IMR-90 (cell line): ENCODE measurements at regions not wholly inside any gene's neighbourhood (a gene's known extent, or its start where the extent isn't known, plus 50 kb on each side); places are given as distances from the start of the nearest gene placed in this dataset.

Experiments used
- ATAC-seq: fragments of 200-7000 bp; cut with Tn5 transposase; 2 replicates; pipeline ENCODE4 v1.9.1; 2020; ENCODE audit warnings: low read depth, mild to moderate bottlenecking, moderate library complexity
- BruUV-seq: library from RNA; stranded (reverse); fragments of 400-500 nt; replicated peaks from 2 replicates; lab custom pipeline; 2021; lab: Mats Ljungman, UMichigan
- CTCF ChIA-PET: fragments of 300-600 bp; formaldehyde crosslinking; extraction: SDS; loops from one replicate; lab custom pipeline; 2021; ENCODE audit warnings: antibody characterized with exemption; lab: Yijun Ruan, JAX
- POLR2A ChIA-PET: fragments of 300-600 bp; sonication (Branson Sonifier 250); formaldehyde crosslinking; loops from one replicate; lab custom pipeline; 2022; ENCODE audit warnings: antibody characterized with exemption; ENCODE audit not compliant: unreplicated experiment; lab: Charles Lee
- DNase-seq: peaks from one replicate; pipeline ENCODE4 v3.0.0; 2013
- H2AFZ ChIP-seq: replicated peaks from 2 replicates; pipeline ENCODE3; 2013; ENCODE audit warnings: low read length, mild to moderate bottlenecking; ENCODE audit not compliant: poor library complexity
- H2AK5ac ChIP-seq: 2 replicates; pipeline ENCODE4 v1.6.1; 2013; ENCODE audit warnings: low read depth, low read length, inconsistent platforms
- H2AK9ac ChIP-seq: replicated peaks from 2 replicates; pipeline ENCODE3; 2013; ENCODE audit warnings: mild to moderate bottlenecking, low read depth, low read length, moderate library complexity; ENCODE audit not compliant: poor library complexity
- H2BK120ac ChIP-seq: 2 replicates; pipeline ENCODE4 v1.6.1; 2013; ENCODE audit warnings: low read depth, low read length, inconsistent platforms
- H2BK15ac ChIP-seq: 3 replicates; pipeline ENCODE4 v1.6.1; 2013; ENCODE audit warnings: low read depth, low read length, inconsistent platforms
- H2BK20ac ChIP-seq: 2 replicates; pipeline ENCODE4 v1.6.1; 2013; ENCODE audit warnings: low read depth, mild to moderate bottlenecking, inconsistent platforms, low read length, moderate library complexity
- H2BK5ac ChIP-seq: 2 replicates; pipeline ENCODE4 v1.6.1; 2013; ENCODE audit warnings: mild to moderate bottlenecking, low read depth, low read length, inconsistent platforms; ENCODE audit not compliant: poor library complexity, severe bottlenecking
- H3K14ac ChIP-seq: replicated peaks from 2 replicates; pipeline ENCODE4 v1.6.1; 2013; ENCODE audit warnings: low read depth, low read length, inconsistent platforms
- H3K18ac ChIP-seq: 2 replicates; pipeline ENCODE4 v1.6.1; 2013; ENCODE audit warnings: low read depth, low read length, control low read depth
- H3K23ac ChIP-seq: 2 replicates; pipeline ENCODE4 v1.6.1; 2013; ENCODE audit warnings: low read depth, low read length, inconsistent platforms
- H3K27ac ChIP-seq: 2 replicates; pipeline ENCODE4 v1.5.1; 2013; ENCODE audit warnings: mild to moderate bottlenecking, control low read depth, low read length; ENCODE audit not compliant: insufficient read depth
- H3K27me3 ChIP-seq: 2 replicates; pipeline ENCODE4 v1.6.1; 2013; ENCODE audit warnings: low read length; ENCODE audit not compliant: control insufficient read depth, insufficient read depth
- H3K36me3 ChIP-seq: 2 replicates; pipeline ENCODE4 v1.6.1; 2013; ENCODE audit warnings: low read length, mixed read lengths; ENCODE audit not compliant: control insufficient read depth, insufficient read depth
- H3K4ac ChIP-seq: 2 replicates; pipeline ENCODE4 v1.6.1; 2013; ENCODE audit warnings: low read depth, low read length, inconsistent platforms
- H3K4me1 ChIP-seq: 2 replicates; pipeline ENCODE4 v1.6.1; 2013; ENCODE audit warnings: low read length, mixed read lengths; ENCODE audit not compliant: control insufficient read depth, insufficient read depth
- H3K4me2 ChIP-seq: 2 replicates; pipeline ENCODE4 v1.6.1; 2013; ENCODE audit warnings: low read depth, mild to moderate bottlenecking, control low read depth, low read length, moderate library complexity
- H3K4me3 ChIP-seq: 2 replicates; pipeline ENCODE4 v1.5.1; 2013; ENCODE audit warnings: low read depth, mild to moderate bottlenecking, control low read depth, low read length, moderate library complexity; ENCODE audit not compliant: insufficient read depth
- H3K56ac ChIP-seq: 2 replicates; pipeline ENCODE4 v1.6.1; 2013; ENCODE audit warnings: low read length, inconsistent platforms; ENCODE audit not compliant: insufficient read depth; ENCODE audit errors: extremely low read depth
- H3K79me1 ChIP-seq, 2 experiments: 2 replicates each; pipeline ENCODE4 v1.6.1; 2013; ENCODE audit warnings: low read length in 2 of 2, inconsistent platforms in 1 of 2, low read depth in 1 of 2
- H3K9ac ChIP-seq: 2 replicates; pipeline ENCODE4 v1.6.1; 2013; ENCODE audit warnings: low read depth, low read length, control low read depth
- H3K9me1 ChIP-seq: 2 replicates; pipeline ENCODE4 v1.6.1; 2013; ENCODE audit warnings: low read length, inconsistent platforms; ENCODE audit not compliant: insufficient read depth
- H3K9me3 ChIP-seq: 2 replicates; pipeline ENCODE4 v1.6.1; 2013; ENCODE audit warnings: low read length; ENCODE audit not compliant: control insufficient read depth, insufficient read depth
- H4K20me1 ChIP-seq: 2 replicates; pipeline ENCODE4 v1.6.1; 2013; ENCODE audit warnings: low read length, inconsistent platforms; ENCODE audit not compliant: insufficient read depth
- H4K5ac ChIP-seq: 2 replicates; pipeline ENCODE4 v1.6.1; 2013; ENCODE audit warnings: mild to moderate bottlenecking, low read depth, low read length, control low read depth
- H4K8ac ChIP-seq, 2 experiments: 2 replicates each; pipeline ENCODE4 v1.6.1; 2013; ENCODE audit warnings: low read depth in 2 of 2, low read length in 2 of 2, control low read depth in 1 of 2, inconsistent platforms in 1 of 2
- H4K91ac ChIP-seq: 2 replicates; pipeline ENCODE4 v1.6.1; 2013; ENCODE audit warnings: low read depth, low read length, inconsistent platforms; ENCODE audit not compliant: insufficient read depth
- BHLHE40 ChIP-seq: fragments of 150-350 bp; IDR thresholded peaks from 2 replicates; pipeline ENCODE4 v1.6.1; 2016; ENCODE audit warnings: mild to moderate bottlenecking, low read depth, low read length
- CEBPB ChIP-seq: IDR thresholded peaks from 2 replicates; pipeline ENCODE4 v1.6.1; 2012; ENCODE audit warnings: low read depth, low read length, improper control_type of control experiment
- CTCF ChIP-seq: conservative IDR thresholded peaks from 2 replicates; pipeline ENCODE4 v1.5.1; 2012; ENCODE audit warnings: mild to moderate bottlenecking, low read depth, low read length, improper control_type of control experiment
- MAFK ChIP-seq: IDR thresholded peaks from 2 replicates; pipeline ENCODE4 v1.6.1; 2012; ENCODE audit warnings: low read depth, low read length, improper control_type of control experiment
- RCOR1 ChIP-seq: IDR thresholded peaks from 2 replicates; pipeline ENCODE4 v1.6.1; 2012; ENCODE audit warnings: mild to moderate bottlenecking, low read length, improper control_type of control experiment; ENCODE audit not compliant: insufficient replicate concordance
- SMC3 ChIP-seq: fragments of 150-350 bp; IDR thresholded peaks from 2 replicates; pipeline ENCODE4 v1.6.1; 2016; ENCODE audit warnings: low read depth, mild to moderate bottlenecking, antibody characterized with exemption, low read length, moderate library complexity
- WGBS, 2 experiments: methylation state at CpG; one replicate each; pipeline versions ENCODE4 v1.1.5 to v1.1.7; 2013; ENCODE audit warnings: missing lambda C conversion rate in 2 of 2; ENCODE audit not compliant: insufficient read length in 1 of 2; ENCODE audit errors: extremely low coverage in 2 of 2; 5-methylcytosine and 5-hydroxymethylcytosine counted together
- dilution Hi-C: fragments of 300-500 bp; cut with HindIII; formaldehyde crosslinking; loops from one replicate; pipeline ENCODE4 v1.14.3; 2018; ENCODE audit warnings: low sequenced_read_pairs; ENCODE audit not compliant: unreplicated experiment
- in situ Hi-C: fragments of 300-500 bp; cut with MboI; formaldehyde crosslinking; loops from 3 replicates; pipeline ENCODE4 v1.14.3; 2019; ENCODE audit warnings: low sequenced_read_pairs, inconsistent platforms, mixed read lengths
- intact Hi-C: fragments of 100-400 bp; cut with micrococcal nuclease; formaldehyde crosslinking; loops from 2 replicates; pipeline ENCODE4 v1.10.0; 2022

DNA sequence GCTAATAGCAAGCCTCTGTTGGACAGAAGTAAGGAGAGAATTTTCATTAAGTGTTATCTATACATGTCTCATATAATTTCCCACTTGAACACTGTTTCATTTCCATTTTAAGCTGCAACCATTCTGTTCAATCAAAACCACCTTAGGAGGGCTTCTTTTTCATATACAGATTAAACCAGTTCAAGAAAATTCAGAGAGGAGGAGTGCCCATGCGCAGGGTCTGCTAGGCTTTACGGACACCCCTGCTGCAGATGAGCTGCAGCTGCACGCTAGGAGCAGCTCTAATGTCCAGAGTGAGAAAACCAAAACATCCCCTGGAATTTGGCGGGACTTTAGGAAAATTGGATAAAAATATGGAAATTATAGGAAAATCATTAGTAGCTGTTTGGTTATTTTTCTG is 541.0 kb downstream of the SPRY1 start:
- H2BK15ac ChIP-seq: no peak overlapping the region
- ATAC-seq (no peak), DNase-seq (no peak)
- H3K27ac ChIP-seq: no peak overlapping the region
- no peak overlapping the region for H3K23ac ChIP-seq
- in situ Hi-C loops: no loop called here
- H2BK5ac ChIP-seq: no peak overlapping the region
- no peak overlapping the region for H3K9ac ChIP-seq
- POLR2A ChIA-PET: no interaction called here
- H3K9me3 ChIP-seq: no peaks in the 10 kb centered on the region
- H2AK5ac ChIP-seq: no peak overlapping the region
- no peak overlapping the region for H4K8ac ChIP-seq
- no peak overlapping the region for H4K91ac ChIP-seq
- no peak overlapping the region for H3K18ac ChIP-seq
- no peaks in the 10 kb centered on the region for H3K36me3 ChIP-seq
- WGBS, 2 experiments: 67% methylated on average over 2 of the region's 4 CpGs; no CpG with 5 or more reads in 1 of the 2 experiments
- H3K4ac ChIP-seq: no peak overlapping the region
- intact Hi-C loops: no loop called here
- H2AK9ac ChIP-seq: no peak overlapping the region
- BruUV-seq: no TSS peak
- peaks cover 4% of the 10 kb centered on the region for H3K4me1 ChIP-seq
- no peak overlapping the region for H2AFZ ChIP-seq
- H3K4me3 ChIP-seq: no peak overlapping the region
- H3K79me1 ChIP-seq: no peaks in the 10 kb centered on the region
- no peak for TF ChIP-seq RCOR1
- TF ChIP-seq SMC3: no peak
- no peak for TF ChIP-seq BHLHE40
- TF ChIP-seq CTCF: no peak
- no peak for TF ChIP-seq MAFK
- TF ChIP-seq CEBPB: no peak
- H3K9me1 ChIP-seq: no peaks in the 10 kb centered on the region
- no peak overlapping the region for H2BK120ac ChIP-seq
- dilution Hi-C loops: no loop called here
- no peak overlapping the region for H4K5ac ChIP-seq
- H3K27me3 ChIP-seq: no peaks in the 10 kb centered on the region
- no peak overlapping the region for H3K4me2 ChIP-seq
- CTCF ChIA-PET: no interaction called here
- no peaks in the 10 kb centered on the region for H4K20me1 ChIP-seq
- H3K56ac ChIP-seq: no peak overlapping the region
- no peak overlapping the region for H3K14ac ChIP-seq
- no peak overlapping the region for H2BK20ac ChIP-seq
